GM19035 (cell line): ENCODE measurements at regions not wholly inside any gene's neighbourhood (a gene's known extent, or its start where the extent isn't known, plus 50 kb on each side); places are given as distances from the start of the nearest gene placed in this dataset.

Experiments
- ATAC-seq: cut with Tn5 transposase; IDR thresholded peaks from one replicate; pipeline ENCODE4 v1.9.1; 2021; ENCODE audit not compliant: unreplicated experiment

- ATAC-seq, result no peak
Observed at GRCh38 chr2:5036256-5036655, 655.9 kb upstream of the SOX11 start.

GRCh38 chr2:5039241-5039975, 652.8 kb upstream of the SOX11 start:
- no peak for ATAC-seq

DNA sequence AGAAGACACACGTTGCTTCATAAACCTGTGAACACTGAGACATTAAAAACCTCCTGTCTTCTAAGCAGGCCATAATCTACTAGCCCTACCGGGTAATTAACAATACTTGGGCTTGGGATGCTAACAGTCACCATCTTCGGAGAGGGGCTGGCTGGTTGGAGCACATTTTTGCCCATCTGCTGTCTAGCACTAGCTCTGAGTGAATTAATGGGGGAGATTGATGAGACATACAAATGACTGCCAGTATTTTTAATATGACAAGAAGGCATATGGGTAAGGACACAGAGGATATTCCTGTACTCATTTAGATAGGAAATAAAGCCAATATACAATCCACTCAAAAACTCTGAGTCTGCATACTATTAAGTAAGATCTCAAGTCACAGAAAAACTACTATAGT, 651.6 kb upstream of the SOX11 start:
- ATAC-seq, result no peak

DNA sequence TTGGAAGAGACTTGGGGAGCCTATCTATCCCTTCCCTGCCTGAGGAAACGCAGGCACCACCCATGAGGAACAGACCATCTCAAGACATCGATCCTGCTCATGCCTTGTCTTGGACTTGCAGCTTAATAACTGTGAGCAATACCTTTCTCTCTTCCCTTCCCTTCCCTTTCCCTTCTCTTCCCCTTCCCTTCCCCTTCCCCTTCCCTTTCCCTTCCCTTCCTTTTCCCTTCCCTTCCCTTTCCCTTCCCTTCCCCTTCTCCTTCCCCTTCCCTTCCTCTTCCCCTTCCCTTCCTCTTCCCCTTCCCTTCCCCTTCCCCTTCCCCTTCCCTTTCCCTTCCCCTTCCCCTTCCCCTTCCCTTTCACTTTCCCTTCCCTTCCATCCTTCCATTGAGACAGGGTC, 650.7 kb upstream of the SOX11 start:
- no peak for ATAC-seq

GRCh38 chr2:5042666-5043440, 649.3 kb upstream of the SOX11 start:
- ATAC-seq, result no peak

- no peak for ATAC-seq
Observed at GRCh38 chr2:5051300-5051699, 640.9 kb upstream of the SOX11 start.

GRCh38 chr2:5052905-5053304, 639.3 kb upstream of the SOX11 start:
- no peak for ATAC-seq

DNA sequence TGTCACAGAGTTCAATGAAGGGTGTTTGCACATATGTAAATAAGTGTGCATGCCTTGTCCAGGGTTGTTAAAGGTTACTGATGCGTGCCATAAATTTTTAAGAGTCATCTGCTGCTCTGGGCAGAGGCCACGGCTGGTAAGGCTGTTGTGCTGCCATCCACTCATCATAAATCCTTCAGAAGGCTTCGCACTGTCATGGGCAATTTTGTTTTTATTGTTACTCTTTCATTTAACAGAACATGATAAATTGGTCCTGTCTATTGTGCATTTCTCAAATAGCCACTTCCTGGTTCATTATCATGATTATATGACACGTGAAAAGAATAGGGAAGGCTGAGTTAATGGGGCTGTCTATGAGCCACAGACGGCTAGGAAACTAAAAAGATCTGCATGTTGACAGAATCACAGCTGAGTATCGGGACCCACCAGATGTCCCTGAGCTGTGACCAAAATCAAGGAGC, 634.3 kb upstream of the SOX11 start:
- ATAC-seq, result no peak

DNA sequence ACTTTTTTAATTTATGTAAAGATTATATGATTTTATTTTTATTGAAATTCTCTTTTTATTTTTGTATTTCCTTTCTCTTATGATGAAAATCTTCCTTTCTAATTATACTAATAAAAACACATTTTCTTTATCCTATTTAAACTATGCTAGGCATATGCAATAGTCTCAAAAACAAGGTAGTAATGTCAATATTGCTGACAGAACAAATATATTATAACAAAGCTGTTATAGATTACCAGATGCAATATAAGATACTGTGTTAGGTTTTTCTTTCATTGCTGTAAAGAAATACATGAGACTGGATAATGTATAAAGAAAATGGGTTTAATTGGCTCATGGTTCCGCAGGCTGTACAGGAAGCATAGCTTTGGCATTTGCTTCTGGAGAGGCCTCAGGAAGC, 631.2 kb upstream of the SOX11 start:
- ATAC-seq, result no peak

DNA sequence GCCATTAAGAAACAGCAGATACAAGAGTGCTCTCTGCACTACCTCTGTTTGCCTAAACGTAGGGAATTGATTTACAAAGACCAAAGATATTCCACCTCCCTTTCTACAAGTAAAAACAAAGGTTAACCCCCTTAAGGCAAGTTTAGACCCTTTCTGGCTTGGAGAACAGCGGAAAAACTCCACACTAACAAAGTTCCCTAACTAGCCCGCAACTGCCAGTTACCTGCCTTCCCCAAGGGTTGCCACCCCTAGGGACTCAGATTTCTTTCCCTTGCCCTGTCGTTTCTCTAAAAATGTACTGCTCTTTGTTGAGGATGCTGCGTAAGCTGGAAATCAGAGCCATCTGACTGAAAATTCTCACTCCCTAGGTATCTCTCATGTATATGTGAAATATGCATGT, 627.5 kb upstream of the SOX11 start:
- no peak for ATAC-seq

- no peak for ATAC-seq
Observed at GRCh38 chr2:5067816-5068215, 624.4 kb upstream of the SOX11 start.

GRCh38 chr2:5070257-5070656, 621.9 kb upstream of the SOX11 start:
- ATAC-seq, result no peak

DNA sequence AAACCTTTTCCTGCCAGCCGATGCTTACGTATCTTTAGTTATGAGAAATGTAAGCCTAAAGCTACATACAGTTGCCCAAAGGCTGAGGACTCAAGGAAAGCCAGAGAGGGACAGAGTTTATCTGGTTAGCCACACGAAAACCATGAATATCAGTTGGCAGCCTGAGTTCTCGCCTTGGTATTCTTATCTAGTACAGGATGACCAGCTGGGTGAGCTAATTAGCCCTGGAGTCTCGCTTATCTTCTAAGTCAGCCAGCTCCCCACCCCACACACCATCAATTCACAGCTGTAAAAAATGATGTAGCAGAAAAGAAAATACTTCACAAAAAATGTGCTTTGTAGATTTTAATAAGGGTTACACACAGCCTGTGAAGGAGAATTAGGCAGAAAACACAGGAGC, 617.5 kb upstream of the SOX11 start:
- ATAC-seq, result no peak

DNA sequence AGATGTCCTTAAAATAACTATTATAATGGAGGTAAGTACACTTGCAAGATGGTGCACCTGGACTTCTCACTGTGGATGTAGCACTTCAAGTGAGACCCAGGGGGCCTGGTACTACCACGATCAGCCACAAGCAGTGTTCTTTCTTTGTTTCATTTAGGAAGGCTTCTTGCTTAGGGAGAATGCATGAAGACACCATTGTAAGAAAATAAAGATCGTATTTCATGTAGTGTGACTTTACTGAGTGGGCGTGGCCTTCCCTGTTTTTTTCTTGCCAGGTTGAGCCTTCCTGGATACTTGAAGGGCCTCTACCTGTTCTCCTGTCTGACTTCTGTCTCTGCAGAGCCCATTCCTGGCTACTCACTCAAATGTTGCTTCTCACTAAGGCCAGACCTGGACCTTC, 615.6 kb upstream of the SOX11 start:
- ATAC-seq, result no peak

GRCh38 chr2:5077479-5078089, 614.6 kb upstream of the SOX11 start:
- no peak for ATAC-seq

DNA sequence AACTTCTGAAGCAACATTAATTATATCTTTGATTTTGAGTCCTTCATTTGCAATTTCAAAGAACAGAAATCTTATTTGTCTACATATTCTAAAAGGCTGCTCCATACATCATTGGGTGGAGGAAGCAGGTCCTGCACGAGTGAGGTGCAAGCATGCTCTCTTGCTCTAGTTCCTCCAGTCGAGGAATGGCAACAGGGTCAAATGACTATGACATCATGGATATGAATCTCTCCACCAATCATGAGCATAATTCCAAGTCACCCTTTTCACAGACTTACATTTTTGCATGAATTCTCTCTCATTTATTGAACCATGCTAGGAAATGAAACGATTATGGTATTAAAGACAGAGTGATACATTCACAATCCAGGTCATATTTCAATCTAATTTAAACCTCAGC, 608.8 kb upstream of the SOX11 start:
- ATAC-seq, result no peak

DNA sequence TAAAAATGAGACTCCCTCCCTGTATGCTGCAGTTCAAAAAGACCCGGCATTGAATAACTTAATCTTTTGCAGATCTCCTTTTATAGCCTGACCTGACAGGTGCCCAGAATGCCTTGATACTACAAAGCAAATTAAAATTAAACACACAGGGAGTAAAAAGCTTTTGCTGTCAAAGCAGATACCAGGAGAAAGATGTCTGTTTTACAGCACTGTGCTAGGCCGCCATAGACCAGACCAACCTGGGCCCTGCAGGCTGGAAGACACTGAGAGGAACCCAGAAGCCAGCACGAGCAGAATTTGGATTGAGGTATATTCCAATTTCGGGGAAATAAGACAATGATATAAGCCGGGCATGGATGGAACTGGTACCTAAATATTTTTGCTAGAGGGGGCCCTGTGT, 602.8 kb upstream of the SOX11 start:
- ATAC-seq, result no peak

DNA sequence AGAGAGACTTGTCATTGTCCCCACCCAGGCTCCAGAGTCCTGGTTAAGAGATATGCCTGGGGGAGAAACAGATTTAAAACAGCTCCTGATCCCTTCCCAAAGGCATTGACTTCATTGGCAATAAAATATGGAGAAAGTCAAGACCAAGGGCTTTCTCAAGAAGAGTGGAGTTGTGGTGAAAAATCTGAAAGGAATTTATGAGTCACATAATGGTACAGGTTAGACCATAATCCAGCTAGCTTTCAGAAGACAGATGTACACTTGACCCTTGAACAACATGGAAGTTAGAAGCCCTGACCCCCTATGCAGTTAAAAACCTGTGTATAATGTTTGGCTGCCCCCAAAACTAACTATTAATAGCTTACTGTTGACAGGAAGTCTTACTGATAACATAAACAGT, 599.1 kb upstream of the SOX11 start:
- no peak for ATAC-seq

DNA sequence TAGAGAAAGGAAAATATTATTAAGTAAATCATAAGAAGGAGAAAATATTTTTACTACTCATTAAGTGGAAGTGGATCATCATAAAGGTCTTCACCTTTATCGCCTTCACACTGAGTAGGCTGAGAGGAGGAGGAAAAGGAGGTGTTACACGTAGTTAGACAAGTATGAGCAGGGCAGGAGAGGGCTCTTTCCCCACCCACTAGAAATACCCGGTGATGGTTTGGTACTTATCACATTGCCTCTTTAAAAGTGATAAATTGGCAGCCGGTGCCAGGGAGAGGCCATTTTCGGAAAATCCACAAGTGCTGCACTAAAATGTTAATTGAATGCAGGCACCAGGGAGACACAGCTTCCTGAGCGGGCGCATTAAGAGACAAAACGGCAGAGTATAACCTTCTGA, 598.7 kb upstream of the SOX11 start:
- no peak for ATAC-seq

DNA sequence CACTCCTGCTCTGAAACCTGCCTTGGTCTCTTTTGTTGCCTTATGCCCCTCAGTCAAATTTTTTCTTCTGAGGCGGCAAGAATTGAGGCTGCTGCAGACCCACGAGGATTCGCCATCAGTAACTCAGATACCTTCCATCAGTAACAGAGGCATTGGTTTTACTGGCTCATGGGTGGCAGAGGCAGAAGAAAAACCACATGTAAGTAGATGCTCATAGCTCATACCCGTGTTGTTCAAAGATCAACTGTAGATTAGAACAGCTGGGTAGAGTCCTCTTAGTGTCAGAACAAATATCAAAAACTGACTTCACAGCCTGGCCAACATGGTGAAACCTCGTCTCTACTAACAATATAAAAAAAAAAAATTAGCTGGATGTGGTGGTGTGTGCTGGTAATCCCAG, 598.0 kb upstream of the SOX11 start:
- no peak for ATAC-seq

GRCh38 chr2:5098286-5098685, 593.9 kb upstream of the SOX11 start:
- ATAC-seq, result no peak

GRCh38 chr2:5102823-5103222, 589.4 kb upstream of the SOX11 start:
- ATAC-seq, result no peak
